ENCODE measurements at regions not wholly inside any gene's neighbourhood (a gene's known extent, or its start where the extent isn't known, plus 50 kb on each side); places are given as distances from the start of the nearest gene placed in this dataset.

DNA sequence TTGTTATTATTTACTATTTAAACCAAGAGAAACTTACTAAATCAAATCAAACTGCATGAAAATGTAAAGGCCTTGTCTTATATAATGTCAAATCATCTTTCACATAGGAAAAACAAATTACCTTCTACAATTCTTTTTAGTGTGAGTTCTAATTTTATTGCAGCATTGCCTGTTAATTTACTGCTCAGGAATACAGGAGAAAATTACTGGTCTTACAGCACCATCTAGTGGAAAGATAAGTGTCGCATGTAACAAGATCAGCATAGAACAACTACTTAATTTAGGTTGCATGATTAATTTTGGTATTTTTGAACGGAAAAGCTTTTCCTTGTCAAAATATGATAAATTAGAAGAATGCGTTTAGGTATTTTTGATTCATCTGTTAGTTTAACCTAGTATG is 502.7 kb downstream of the UQCRFS1 start:
- Histone ChIP-seq H3K9me3 (replicated peaks; ENCODE audit: control insufficient read depth, insufficient read depth, low read length) (no peaks in the 10 kb centered on the region), H4K20me1 (replicated peaks; ENCODE audit: control insufficient read depth, extremely low read depth, insufficient read depth, low read length) (no peaks in the 10 kb centered on the region), H3K79me2 (ENCODE audit: control insufficient read depth, insufficient read depth, low read length) (no peaks in the 10 kb centered on the region), H3K36me3 (ENCODE audit: control insufficient read depth in 2 of 2, extremely low read depth in 1 of 2, insufficient read depth in 2 of 2, low read length in 2 of 2) (no peaks in the 10 kb centered on the region), H2AFZ (ENCODE audit: low read depth, low read length) (no peak overlapping the region), H3K27me3 (ENCODE audit: control insufficient read depth in 2 of 2, insufficient read depth in 2 of 2, low read length in 2 of 2) (no peaks in the 10 kb centered on the region), H3K9ac (replicated peaks; ENCODE audit: extremely low read depth, insufficient read depth, low read length) (no peak overlapping the region), H3K4me2 (ENCODE audit: insufficient read depth, low read length) (no peak overlapping the region), H3K9me1 (replicated peaks; ENCODE audit: control insufficient read depth, extremely low read depth, insufficient read depth, low read length) (no peaks in the 10 kb centered on the region), H3K4me3 (replicated peaks in 1 of 3; ENCODE audit: insufficient read depth in 1 of 3, low read depth in 1 of 3, low read length in 3 of 3) (no peak overlapping the region), H3K27ac (ENCODE audit: insufficient read depth, low read depth, low read length) (no peak overlapping the region), H3K4me1 (ENCODE audit: control insufficient read depth, extremely low read depth, insufficient read depth, low read length) (no peaks in the 10 kb centered on the region)
- FAIRE-seq (peak; percentile 57), DNase-seq (ENCODE audit: low read depth, low spot score) (peak; percentile 54)
- BruUV-seq (replicated peaks): no TSS peak
- TF ChIP-seq, protein P1, sequence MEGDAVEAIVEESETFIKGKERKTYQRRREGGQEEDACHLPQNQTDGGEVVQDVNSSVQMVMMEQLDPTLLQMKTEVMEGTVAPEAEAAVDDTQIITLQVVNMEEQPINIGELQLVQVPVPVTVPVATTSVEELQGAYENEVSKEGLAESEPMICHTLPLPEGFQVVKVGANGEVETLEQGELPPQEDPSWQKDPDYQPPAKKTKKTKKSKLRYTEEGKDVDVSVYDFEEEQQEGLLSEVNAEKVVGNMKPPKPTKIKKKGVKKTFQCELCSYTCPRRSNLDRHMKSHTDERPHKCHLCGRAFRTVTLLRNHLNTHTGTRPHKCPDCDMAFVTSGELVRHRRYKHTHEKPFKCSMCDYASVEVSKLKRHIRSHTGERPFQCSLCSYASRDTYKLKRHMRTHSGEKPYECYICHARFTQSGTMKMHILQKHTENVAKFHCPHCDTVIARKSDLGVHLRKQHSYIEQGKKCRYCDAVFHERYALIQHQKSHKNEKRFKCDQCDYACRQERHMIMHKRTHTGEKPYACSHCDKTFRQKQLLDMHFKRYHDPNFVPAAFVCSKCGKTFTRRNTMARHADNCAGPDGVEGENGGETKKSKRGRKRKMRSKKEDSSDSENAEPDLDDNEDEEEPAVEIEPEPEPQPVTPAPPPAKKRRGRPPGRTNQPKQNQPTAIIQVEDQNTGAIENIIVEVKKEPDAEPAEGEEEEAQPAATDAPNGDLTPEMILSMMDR (IDR thresholded peaks at IDR 0.05; ENCODE audit: extremely low read depth in 1 of 2, insufficient read depth in 1 of 2, low read depth in 1 of 2, low read length in 2 of 2): peak; percentile 32 to 44
- TF ChIP-seq GATA2 (IDR thresholded peaks at IDR 0.05; ENCODE audit: insufficient read depth, insufficient read length, low read depth, low read length): no peak
- TF ChIP-seq POLR2AphosphoS5 (IDR thresholded peaks at IDR 0.05; ENCODE audit: insufficient read depth, low read depth, low read length): no peak
- ChIA-PET POLR2A (no interaction called here), CTCF (no interaction called here)
- intact Hi-C loops (cut with micrococcal nuclease) (loop anchor here (1.0 kb wide), 2 partner anchors 244 to 744 kb away; no protein-coding TSS in a partner anchor), dilution Hi-C loops (cut with MboI; ENCODE audit: extremely low pct_ligation_motif_present, low sequenced_read_pairs) (no loop called here)

DNA sequence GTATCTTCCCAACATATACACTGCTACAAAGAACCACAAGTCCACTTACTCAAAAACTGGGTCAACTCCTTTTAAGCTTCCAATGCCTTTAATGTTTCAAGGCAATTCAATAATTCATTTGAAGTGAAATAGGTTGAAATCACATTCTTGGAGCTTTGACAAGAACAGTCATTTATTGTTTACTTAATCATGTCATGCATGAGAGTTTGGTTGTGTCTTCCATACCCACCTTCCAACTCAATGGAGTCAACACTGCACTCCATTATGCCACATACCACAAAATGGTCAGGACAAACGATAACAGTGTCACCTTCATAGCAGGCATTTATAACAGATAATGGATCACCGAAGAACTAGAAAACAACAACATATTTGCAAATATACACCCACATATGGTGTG is 506.3 kb downstream of the UQCRFS1 start:
- CTCF ChIA-PET: no interaction called here
- H3K36me3 ChIP-seq (ENCODE audit: control insufficient read depth in 2 of 2, extremely low read depth in 1 of 2, insufficient read depth in 2 of 2, low read length in 2 of 2): no peaks in the 10 kb centered on the region
- no peaks in the 10 kb centered on the region for H3K9me3 ChIP-seq (replicated peaks; ENCODE audit: control insufficient read depth, insufficient read depth, low read length)
- no peaks in the 10 kb centered on the region for H4K20me1 ChIP-seq (replicated peaks; ENCODE audit: control insufficient read depth, extremely low read depth, insufficient read depth, low read length)
- DNase-seq (ENCODE audit: low read depth, low spot score): no peak
- H3K9me1 ChIP-seq (replicated peaks; ENCODE audit: control insufficient read depth, extremely low read depth, insufficient read depth, low read length): no peaks in the 10 kb centered on the region
- no peak overlapping the region for H3K9ac ChIP-seq (replicated peaks; ENCODE audit: extremely low read depth, insufficient read depth, low read length)
- BruUV-seq (replicated peaks): no TSS peak
- POLR2A ChIA-PET: no interaction called here
- no peak for FAIRE-seq
- no peaks in the 10 kb centered on the region for H3K27me3 ChIP-seq (ENCODE audit: control insufficient read depth in 2 of 2, insufficient read depth in 2 of 2, low read length in 2 of 2)
- H3K79me2 ChIP-seq (ENCODE audit: control insufficient read depth, insufficient read depth, low read length): no peaks in the 10 kb centered on the region
- no peak overlapping the region for H3K4me3 ChIP-seq (replicated peaks in 1 of 3; ENCODE audit: insufficient read depth in 1 of 3, low read depth in 1 of 3, low read length in 3 of 3)
- TF ChIP-seq POLR2A (IDR thresholded peaks at IDR 0.05; ENCODE audit: low read depth, low read length): no peak
- TF ChIP-seq, protein P2, sequence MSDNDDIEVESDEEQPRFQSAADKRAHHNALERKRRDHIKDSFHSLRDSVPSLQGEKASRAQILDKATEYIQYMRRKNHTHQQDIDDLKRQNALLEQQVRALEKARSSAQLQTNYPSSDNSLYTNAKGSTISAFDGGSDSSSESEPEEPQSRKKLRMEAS (IDR thresholded peaks at IDR 0.05; ENCODE audit: insufficient read depth, insufficient read length): no peak
- TF ChIP-seq, protein P1 (IDR thresholded peaks at IDR 0.05; ENCODE audit: extremely low read depth in 1 of 2, insufficient read depth in 1 of 2, low read depth in 1 of 2, low read length in 2 of 2): no peak
- TF ChIP-seq JUN (IDR thresholded peaks at IDR 0.05; ENCODE audit: borderline replicate concordance, insufficient read depth, insufficient read length, low read depth): no peak
- TF ChIP-seq GATA2 (IDR thresholded peaks at IDR 0.05; ENCODE audit: insufficient read depth, insufficient read length, low read depth, low read length): no peak
- TF ChIP-seq POLR2AphosphoS5 (IDR thresholded peaks at IDR 0.05; ENCODE audit: insufficient read depth, low read depth, low read length): no peak
- TF ChIP-seq EZH2 (IDR thresholded peaks at IDR 0.05; ENCODE audit: borderline replicate concordance, low read depth, low read length, severe bottlenecking): no peak
- TF ChIP-seq MYC (IDR thresholded peaks at IDR 0.05; ENCODE audit: low read depth, low read length): no peak
- TF ChIP-seq FOS (IDR thresholded peaks at IDR 0.05; ENCODE audit: borderline replicate concordance, insufficient read depth, low read length): no peak
- no peaks in the 10 kb centered on the region for H3K4me1 ChIP-seq (ENCODE audit: control insufficient read depth, extremely low read depth, insufficient read depth, low read length)
- no peak overlapping the region for H2AFZ ChIP-seq (ENCODE audit: low read depth, low read length)
- intact Hi-C loops (cut with micrococcal nuclease): loop anchor here (5.0 kb wide), 1 partner anchor 374 kb away; no protein-coding TSS in a partner anchor
- no peak overlapping the region for H3K4me2 ChIP-seq (ENCODE audit: insufficient read depth, low read length)
- dilution Hi-C loops (cut with MboI; ENCODE audit: extremely low pct_ligation_motif_present, low sequenced_read_pairs): no loop called here
- no peak overlapping the region for H3K27ac ChIP-seq (ENCODE audit: insufficient read depth, low read depth, low read length)

Data from endothelial cell of umbilical vein (primary cell).